GM23338 (cell line): ENCODE measurements at regions not wholly inside any gene's neighbourhood (a gene's known extent, or its start where the extent isn't known, plus 50 kb on each side); places are given as distances from the start of the nearest gene placed in this dataset.

Source experiments
- CREB1 ChIP-seq: fragments of 250-450 bp; sonication (Bioruptor Pico); IDR thresholded peaks from 2 replicates; pipeline ENCODE4 v1.5.0; 2020; ENCODE audit warnings: low read depth, mild to moderate bottlenecking, moderate library complexity
- CTCF ChIP-seq, 2 experiments: fragments of 200-600 bp in 1 of 2; sonication (generic) in 1 of 2; conservative IDR thresholded peaks; 2 replicates each; pipeline versions ENCODE4 v1.5.1 to v1.6.1; 2016 to 2017; ENCODE audit warnings: antibody characterized with exemption in 2 of 2, low read depth in 2 of 2, mild to moderate bottlenecking in 2 of 2, moderate library complexity in 1 of 2
- EZH2 ChIP-seq: fragments of 200-600 bp; sonication (generic); IDR thresholded peaks from one replicate; pipeline ENCODE4 v1.8.0; 2017; ENCODE audit warnings: antibody characterized with exemption, mild to moderate bottlenecking, low read depth; ENCODE audit not compliant: unreplicated experiment
- EZH2phosphoT487 ChIP-seq: fragments of 200-600 bp; sonication (generic); IDR thresholded peaks from one replicate; pipeline ENCODE4 v1.8.1; 2018; ENCODE audit warnings: antibody characterized with exemption; ENCODE audit not compliant: unreplicated experiment
- POLR2AphosphoS5 ChIP-seq: IDR thresholded peaks from 2 replicates; pipeline ENCODE4 v1.6.1; 2016; ENCODE audit warnings: antibody characterized with exemption, low read depth

GRCh38 chr6:133786016-133786415, 102.9 kb upstream of the TCF21 start:
- TF ChIP-seq CREB1 (CRISPR knock-in tag) (no peak), CTCF (conservative IDR thresholded peaks at IDR 0.05; ENCODE audit: low read depth in 2 of 2) (no peak), POLR2AphosphoS5 (no peak), EZH2 (no peak), EZH2phosphoT487 (no peak)
